GDM1 (cell line): ENCODE measurements at regions not wholly inside any gene's neighbourhood (a gene's known extent, or its start where the extent isn't known, plus 50 kb on each side); places are given as distances from the start of the nearest gene placed in this dataset.
"Not testable (repeated sequence)": the region's sequence is repeated elsewhere in the genome, so short reads cannot be mapped to it uniquely, and the experiment has no call there.

ENCODE experiments used
- DNase-seq: peaks from one replicate; lab custom pipeline; 2025; lab: John Stamatoyannopoulos, UW

DNA sequence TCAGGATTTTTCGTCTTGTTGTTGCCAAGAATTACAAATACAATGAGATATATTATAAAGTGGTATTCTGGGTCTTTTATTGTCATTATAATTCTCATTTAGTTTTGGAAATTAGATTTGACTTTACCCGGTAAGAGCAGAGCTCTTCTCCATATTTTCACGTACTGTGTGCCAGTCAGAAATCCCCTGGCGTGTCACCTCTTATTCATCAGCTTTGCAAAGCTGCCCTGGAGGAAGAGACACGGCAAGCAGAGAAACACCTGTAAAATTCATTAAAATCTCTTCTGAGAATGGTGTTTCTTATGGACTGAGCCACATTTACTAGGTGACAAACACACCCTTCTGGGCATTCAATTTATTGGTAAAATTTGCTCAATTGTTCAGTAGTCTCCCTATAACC, 440.4 kb downstream of the HINT1 start:
- DNase-seq: no peak

DNA sequence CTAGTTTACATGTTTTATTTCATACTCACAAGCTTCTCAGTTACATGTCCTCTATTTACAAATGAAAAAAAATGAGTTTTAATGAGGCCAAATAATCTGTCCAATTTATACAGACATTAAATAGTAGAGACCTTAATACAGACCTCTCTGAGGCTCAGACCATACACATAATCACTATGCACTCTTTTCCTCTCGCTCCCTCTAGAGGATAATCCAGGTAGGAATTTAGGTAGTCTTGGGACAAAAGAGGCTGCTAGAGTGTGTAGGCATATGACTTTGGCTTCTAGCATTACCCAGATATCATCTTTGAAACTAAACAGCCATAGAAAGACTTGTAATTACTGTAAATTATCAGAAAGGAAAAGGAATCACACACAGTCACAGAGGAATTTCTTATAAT, 444.7 kb downstream of the HINT1 start:
- DNase-seq: no peak

DNA sequence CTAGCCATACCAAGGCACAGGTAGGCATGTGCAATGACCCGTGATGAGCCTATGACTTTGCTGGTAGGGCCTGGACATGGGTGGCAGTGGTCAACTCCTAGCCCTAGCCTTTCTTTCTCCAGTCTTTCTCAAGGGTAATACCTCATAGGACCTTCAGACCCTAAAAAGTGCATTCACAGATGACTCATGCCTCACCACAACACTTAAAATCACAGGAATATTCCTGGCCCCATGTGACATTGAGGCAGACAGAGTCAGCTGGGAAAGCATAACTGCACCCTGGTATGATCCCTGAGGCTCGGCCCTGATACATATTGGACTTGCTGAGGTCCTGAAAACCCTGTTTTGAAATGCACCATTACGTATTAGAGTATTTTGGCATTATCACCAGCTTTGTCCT, 449.5 kb downstream of the HINT1 start:
- DNase-seq: no peak

DNA sequence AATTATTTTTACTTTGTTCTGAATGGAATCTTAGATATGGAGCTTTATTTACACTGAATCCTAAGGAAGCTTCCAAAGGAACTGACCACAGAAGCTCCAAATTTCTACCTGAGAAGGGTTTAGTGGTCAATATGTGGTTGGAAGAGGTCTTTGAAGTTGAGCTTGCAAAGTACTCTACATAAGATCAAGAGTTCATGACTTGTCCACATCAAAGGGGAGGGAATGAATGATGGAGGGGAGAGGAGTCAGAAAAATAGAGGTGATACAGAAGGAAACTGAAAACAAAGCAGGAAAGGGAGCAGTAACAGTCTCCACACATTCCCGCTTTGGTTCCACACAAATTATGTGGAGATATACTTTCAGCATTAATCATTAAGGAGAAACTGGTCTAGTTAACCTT, 450.9 kb downstream of the HINT1 start:
- DNase-seq: no peak

DNA sequence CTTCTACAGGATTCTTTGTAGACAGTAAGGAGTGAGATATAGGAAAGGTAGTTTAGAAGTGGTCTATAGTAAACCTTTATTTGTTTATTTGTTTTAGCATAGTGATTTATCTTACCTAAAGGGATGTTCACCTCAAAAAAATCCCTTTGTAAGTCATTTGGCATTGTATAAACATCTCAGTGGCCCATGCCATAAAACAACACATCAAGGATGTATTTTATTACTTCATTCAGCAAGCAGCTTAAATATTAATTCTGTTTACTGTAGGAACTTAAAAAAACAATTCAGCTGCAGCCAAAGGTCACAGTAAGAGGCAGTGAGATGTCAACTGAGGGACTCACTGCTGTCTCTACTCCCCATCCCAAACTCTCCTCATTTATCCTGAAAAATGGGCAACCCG, 452.7 kb downstream of the HINT1 start:
- DNase-seq: no peak

DNA sequence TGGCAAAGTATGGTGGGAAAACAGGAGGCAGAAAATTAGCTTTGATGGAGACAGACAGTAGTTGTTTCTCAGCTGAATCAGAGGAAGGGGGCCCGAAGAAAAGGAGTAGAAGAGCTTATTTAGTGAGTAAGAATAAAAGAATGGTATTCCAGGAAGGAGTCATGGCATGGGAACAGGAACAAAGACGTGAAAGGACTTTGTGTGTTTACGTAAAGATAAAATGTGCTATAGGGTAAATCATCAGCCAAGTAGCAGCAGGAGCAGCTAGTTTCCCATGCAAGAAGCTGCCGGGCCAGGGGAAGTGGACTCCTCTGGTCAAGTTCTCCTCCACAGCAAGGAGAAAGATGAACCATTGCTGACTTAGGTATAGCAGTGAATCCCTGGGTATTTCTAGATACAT, 454.5 kb downstream of the HINT1 start:
- DNase-seq: no peak

DNA sequence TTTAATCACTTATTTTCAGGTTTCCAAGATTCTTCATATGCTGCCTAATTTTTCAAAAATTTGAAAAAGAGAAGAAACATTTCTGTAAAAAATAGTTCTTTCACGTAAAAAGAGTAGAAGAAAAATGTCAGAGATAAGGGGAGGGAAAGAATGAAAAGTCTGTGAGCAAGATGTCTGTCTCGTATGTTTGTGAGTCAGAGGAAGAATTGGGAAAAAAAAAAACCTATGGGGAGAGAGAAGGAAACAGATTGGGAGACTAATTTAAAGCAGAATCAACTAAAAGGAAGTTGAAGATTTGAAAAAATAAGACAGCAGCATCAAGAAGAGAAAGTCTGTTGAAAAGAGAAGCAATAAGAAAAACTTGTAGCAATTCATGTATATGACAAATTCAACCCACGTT, 456.3 kb downstream of the HINT1 start:
- DNase-seq: no peak

DNA sequence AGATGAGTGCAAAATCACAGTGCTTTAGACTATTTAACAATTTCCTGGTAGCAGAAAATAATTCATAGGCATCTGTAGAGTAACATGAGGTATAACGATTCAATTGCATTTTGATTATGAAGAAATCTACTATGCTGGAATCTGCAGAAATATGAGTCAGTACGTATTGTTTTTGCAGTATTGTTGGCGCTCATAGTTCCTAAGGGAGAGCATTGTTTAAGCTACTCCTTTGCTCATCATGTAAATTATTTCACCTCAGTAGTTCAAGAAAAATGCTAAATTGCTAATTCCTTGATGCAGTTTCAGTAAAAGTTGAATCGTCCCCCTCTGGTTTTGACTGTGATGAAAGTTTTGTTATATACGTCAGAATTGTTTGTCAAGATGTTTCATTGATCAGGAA, 458.4 kb downstream of the HINT1 start:
- no peak for DNase-seq

DNA sequence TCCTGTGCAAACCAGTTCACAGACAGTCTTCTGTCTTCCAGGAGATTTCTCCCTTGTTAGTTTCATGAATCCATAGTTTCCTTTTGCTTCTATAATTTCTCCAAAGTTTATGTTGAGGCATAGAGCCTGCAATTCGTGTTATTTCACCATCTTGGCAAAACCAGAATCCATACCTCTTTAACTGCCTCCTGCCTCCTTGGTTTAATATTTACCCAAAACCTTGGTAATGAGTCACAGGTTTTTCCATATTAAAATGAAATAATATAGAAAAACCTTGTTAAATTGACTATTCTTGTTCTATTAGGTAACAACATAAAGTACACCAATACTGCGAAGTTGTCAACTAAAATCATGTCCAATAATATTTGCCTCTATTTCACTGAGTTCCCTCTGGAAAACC, 459.7 kb downstream of the HINT1 start:
- DNase-seq: no peak

DNA sequence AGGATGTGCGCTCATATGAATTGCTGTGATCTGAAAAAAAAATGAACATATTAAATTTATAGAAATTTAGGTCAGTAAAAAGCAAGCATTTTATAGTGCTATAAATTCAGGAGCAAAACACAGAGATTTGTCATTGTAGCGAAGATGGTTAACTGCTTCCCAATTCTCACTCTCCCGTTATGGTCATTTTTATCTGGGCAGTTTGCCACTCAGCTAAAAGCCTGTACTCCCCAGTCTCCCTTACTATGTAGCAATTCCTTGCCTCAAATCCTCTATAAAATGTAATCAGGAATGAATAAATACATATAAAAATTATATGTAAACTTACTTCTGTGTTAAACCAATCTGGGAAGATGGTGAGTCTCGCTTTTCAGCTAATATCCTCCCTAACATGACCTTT, 471.5 kb downstream of the HINT1 start:
- no peak for DNase-seq

DNA sequence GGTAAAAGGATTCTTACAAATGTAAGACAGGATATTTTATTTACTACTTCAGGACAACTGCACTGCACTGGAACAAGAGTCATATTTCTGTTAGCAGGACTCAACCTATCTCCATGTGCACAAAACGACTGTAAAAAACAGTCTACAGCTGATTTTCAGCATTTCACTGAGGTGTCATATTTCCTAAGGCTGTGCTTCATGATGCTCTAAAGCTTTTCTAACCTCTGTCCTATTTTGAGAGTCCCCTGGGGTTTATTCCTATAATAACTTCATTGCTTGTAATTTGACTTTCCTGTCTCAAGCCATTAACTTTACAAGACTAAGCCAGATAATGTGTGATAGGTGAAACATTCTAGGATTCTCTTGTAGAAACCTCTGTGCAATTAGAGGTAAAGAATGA, 472.3 kb downstream of the HINT1 start:
- no peak for DNase-seq

DNA sequence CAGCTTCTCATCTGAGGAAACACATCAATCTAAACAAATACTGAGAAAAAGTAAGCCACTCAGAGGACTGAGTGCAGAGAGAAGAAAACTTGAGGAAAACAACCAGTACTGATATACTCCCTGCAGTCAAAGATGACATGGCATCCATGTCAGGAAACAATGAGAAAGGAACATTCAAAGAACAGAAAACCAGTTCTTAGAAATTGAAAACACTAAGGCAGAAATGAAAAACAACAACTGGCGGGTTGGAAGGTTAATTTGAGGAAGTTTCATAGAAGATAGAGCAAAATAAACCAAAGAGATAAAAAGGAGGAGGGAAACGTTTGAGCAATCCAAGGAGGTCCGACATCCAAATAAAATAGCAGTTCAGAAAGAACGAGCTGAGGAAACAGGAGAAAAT, 475.2 kb downstream of the HINT1 start:
- DNase-seq: no peak

DNA sequence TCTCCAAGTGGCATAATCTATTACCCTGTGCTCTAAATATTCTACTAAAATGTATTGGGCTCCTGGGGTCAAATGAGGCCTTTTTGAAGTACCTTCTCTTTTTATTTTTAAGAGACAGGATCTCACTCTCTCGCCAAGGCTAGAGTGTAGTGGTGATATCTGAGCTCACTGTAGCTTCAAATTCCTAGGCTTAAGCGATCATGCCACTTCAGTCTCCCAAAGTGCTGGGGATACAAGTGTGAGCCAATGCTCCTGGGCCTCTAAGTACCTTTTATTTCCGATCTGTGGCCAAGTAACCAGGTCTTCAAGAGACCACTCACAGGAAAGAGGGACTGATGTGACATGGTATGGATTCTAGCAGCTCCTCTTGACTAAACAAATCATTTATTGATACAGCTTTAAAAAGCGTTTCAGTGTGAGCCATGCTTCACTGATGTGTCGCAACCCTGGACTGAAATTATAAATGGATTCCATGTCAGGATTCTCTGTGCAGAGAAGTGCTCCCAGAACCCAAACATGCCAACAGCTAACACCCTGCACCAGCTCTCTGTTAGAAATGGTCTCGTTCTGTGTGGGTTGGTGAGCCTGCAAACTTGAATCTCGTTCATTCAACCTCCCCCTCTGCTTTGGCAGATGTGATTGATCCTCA, 477.8 kb downstream of the HINT1 start:
- no peak for DNase-seq

DNA sequence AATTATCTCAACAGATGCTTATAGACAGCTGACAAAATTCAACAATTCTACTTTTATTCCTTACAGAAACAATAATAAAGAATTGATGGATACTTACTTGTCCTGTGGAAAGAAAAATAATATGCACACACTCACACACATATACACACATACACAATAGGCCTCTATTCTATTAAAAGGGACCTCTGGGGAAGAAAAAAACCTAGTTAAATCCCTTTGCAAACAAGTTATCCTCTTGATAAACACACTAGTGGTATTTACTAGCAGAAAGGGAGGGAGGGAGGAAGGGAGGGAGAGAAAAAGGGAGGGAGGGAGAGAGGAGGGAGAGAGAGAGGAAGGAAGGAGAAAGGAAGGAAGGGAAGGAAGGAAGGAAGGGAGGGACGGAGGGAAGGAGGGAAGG, 486.4 kb downstream of the HINT1 start:
- DNase-seq: no peak

DNA sequence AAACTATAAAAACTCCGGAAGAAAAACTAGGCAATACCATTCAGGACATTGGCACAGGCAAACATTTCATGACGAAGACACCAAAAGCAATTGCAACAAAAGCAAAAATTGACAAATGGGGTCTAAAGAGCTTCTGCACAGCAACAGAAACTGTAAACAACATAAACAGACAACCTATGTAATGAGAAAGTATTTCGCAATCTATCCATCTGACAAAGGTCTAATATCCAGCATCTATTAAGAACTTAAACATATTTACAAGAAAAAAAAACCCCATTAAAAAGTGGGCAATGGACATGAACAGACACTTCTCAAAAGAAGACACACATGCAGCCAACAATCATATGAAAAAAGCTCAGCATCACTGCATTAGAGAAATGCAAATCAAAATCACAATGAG, 498.6 kb downstream of the HINT1 start:
- DNase-seq: no peak

DNA sequence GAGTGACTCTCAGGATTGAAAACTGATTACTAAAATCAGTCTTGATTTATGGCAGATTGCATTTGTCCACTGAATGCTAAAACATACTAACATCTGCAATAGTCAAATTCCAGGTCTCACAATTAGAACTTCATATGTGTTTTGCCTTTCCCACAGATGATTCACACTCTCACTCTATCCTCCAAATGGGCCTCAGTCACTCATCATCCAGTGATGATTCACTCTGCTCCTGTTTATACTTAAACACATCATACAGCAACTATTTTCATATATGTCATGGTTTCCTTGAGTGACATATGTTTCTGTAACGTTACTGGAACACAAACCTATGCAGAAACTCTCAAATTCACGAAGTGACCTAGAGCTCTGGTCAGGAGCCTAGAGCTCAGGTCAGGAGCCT, 512.9 kb downstream of the HINT1 start:
- no peak for DNase-seq

DNA sequence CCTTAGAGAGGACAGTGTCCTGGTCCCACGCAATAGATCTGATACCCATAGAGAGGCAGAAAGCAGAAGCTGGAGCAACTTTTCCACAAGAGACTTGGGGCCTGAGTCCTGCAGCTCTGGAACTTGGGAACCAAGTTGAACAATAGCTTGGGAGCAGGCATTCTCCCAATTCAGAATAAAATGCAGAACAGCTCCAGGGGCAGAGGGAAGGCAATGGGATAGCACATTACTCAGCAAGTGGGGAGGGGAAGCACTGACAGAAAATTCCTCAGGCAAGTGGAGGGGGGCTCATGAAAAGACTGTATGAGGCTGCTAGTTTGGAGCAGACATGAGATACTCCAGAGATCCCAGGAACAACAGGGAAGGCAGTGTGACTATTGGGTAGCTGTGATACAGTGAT, 513.6 kb downstream of the HINT1 start:
- DNase-seq: no peak

DNA sequence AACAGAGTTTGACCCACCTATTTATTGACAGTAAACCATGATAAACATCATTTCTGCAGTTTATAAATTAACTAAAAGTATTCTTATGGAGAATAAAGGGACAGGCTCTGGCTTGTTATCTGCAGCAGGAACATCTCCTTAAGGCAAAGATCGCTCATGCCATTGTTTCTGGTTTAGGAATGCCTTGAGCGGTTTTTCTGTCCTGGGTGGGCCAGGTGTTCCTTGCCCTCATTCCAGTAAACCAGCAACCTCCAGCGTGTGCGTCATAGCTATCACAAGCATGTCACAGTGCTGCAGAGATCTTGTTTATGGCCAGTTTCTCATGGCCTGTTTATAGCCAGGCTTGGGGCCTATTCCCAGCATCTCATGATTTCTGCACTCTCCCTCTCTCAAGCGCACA, 521.7 kb downstream of the HINT1 start:
- DNase-seq: no peak

DNA sequence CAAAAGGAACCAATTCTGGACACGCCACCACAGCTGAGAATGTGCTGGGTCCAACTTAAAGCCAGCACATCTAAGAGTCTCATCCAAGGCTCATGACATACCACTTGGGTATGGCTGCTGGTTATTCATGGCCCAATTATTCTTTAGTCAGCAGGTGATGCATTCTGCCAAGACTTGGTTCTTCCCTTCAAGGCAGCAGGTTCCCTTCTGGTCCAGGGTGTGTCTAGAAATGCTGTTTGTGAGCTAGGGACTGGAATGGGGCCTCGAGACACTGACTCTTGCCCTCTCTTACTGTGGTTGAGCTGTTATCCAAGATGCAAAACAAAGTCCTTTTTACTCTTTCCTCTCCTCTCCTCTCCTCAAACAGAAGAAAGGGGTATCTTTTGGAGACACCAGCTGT, 522.6 kb downstream of the HINT1 start:
- DNase-seq: no peak

DNA sequence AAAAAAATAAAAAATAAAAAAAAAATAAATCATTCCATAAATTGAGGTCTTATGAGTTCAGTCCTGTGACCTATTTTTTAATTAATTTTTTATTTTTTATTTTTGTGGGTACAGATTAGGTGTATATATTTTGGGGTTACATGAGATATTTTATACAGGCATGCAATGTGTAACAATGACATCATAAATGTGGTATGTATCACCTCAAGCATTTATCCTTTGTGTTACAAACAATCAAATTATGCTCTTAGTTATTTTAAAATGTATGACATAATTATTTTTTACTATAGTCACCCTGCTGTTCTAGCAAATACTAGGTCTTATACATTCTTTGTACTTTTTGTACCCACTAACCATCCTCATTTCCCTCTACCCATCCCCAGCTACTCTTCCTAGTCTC, 537.9 kb downstream of the HINT1 start:
- no peak for DNase-seq

DNA sequence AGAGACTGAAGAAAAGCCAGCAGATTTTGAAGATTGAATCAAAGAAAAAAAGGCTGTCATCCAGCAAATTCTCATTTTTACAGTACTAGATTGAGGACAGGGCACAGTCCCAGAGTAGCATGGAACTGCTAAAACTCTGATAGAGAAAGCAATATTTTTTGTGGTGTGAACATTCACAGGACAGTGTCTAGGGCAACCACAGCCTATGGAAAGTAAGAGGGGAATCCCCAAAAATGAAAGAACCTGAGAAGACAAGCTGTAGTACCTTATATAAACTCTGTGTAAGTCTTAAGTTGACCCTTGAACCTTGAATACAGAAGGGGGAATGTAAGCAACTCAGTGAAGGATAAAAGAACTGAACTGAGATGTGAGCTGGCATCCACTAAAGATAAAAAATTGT, 540.3 kb downstream of the HINT1 start:
- no peak for DNase-seq

DNA sequence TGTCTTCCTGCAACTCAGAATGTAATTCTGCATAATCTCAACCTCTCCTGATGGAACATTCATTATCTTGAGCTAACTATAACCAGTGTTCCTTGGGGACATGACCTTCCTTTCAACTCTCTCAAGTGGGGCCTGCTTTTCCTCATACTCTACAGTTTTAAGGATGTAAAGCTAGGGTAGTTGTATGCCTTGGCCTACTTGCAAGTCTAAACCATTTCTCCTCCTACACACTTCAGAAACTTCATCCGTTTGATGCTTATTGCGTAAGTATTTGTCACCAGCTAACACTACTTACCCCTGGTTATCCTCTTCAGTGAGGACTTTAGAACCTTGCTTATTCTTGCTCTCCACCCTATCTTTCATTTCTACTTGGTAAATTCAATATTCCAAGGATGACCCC, 548.9 kb downstream of the HINT1 start:
- DNase-seq: no peak

DNA sequence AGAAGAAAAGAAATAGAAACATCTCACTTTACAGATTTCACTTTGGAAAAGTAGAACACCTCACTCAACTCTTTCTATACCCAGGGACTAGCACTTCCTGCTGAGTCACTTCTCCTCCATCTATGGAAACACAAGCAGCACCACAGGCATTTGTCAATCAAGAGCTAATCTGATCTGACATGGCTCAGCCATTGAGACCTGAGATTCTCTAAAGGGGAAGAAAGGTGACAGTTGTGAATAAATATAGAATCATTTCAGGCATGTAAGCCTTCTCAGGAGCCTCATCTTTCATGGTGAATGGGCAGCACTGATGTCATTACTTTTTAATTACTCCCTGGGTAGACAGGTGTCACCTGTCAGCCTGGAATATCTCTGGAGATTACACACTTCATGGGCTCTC, 559.8 kb downstream of the HINT1 start:
- DNase-seq: no peak

DNA sequence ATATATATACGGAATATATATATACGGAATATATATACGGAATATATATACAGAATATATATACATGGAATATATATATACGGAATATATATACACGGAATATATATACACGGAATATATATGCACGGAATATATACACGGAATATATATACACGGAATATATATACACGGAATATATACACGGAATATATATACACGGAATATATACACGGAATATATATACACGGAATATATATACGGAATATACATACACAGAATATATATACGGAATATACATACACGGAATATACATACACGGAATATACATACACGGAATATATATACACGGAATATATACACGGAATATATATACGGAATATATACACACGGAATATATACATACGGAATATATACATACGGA, 568.4 kb downstream of the HINT1 start:
- not testable (repeated sequence) for DNase-seq

DNA sequence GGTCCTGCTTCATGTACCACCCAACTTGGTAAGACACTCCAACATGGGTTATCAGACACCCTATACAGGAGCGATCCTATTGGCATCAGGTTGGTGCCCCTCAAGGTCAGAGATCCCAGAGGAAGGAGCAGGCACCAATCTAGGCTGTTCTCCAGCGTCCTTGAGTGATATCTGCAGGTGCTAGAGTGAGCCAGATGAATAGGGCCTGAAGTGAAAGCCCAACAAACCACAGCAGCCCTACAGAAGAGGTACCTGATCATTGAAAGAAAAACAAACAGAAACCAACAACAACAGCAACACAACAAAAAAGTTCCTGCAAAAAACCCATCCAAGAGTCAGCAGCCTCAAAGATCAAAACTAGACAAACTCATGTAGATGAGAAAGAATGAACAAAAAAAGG, 584.8 kb downstream of the HINT1 start:
- DNase-seq: no peak
